ENCODE measurements at regions not wholly inside any gene's neighbourhood (a gene's known extent, or its start where the extent isn't known, plus 50 kb on each side); places are given as distances from the start of the nearest gene placed in this dataset.

GRCh38 chr16:86740906-86741799 is 162.8 kb downstream of the FOXL1 start (continued):
- TF ChIP-seq ZNF202 (tag by site-specific recombination; IDR thresholded peaks at IDR 0.05; ENCODE audit: borderline replicate concordance) (no peak), FEZF1 (tag by site-specific recombination; IDR thresholded peaks at IDR 0.05) (0 out of 2 replicates have a peak, but pooled peaks have one; percentile 18), ZSCAN5A (tag by site-specific recombination; IDR thresholded peaks at IDR 0.05) (no peak), ZNF311 (tag by site-specific recombination; IDR thresholded peaks at IDR 0.05; ENCODE audit: borderline replicate concordance) (no peak), ZNF157 (tag by site-specific recombination; IDR thresholded peaks at IDR 0.05) (no peak), ZBTB21 (tag by site-specific recombination; IDR thresholded peaks at IDR 0.05) (peak; percentile 61), ZNF133 (tag by site-specific recombination; IDR thresholded peaks at IDR 0.05) (no peak), ZBTB17 (tag by site-specific recombination; IDR thresholded peaks at IDR 0.05) (peak; percentile 92), KLF17 (tag by site-specific recombination; IDR thresholded peaks at IDR 0.05) (peak; percentile 74; the same call in 1 of the 2 replicates), ZNF266 (tag by site-specific recombination; IDR thresholded peaks at IDR 0.05; ENCODE audit: low read depth) (no peak), ZNF747 (tag by site-specific recombination; IDR thresholded peaks at IDR 0.05) (no peak), RBAK (tag by site-specific recombination; IDR thresholded peaks at IDR 0.05) (no peak), ZNF645 (tag by site-specific recombination; IDR thresholded peaks at IDR 0.05) (no peak), ZNF768 (tag by site-specific recombination; IDR thresholded peaks at IDR 0.05) (no peak), TRIM28 (IDR thresholded peaks at IDR 0.05; ENCODE audit: borderline replicate concordance, low read length) (no peak; the same call in 1 of the 2 replicates), SALL2 (tag by site-specific recombination; IDR thresholded peaks at IDR 0.05; ENCODE audit: borderline replicate concordance) (no peak), ZNF175 (tag by site-specific recombination; IDR thresholded peaks at IDR 0.05) (no peak), ZBTB8A (tag by site-specific recombination; IDR thresholded peaks at IDR 0.05) (no peak), ZNF707 (tag by site-specific recombination; IDR thresholded peaks at IDR 0.05) (no peak), GLIS1 (tag by site-specific recombination; IDR thresholded peaks at IDR 0.05) (peak; percentile 60), ZBTB20 (tag by site-specific recombination; IDR thresholded peaks at IDR 0.05) (no peak), ZBTB49 (tag by site-specific recombination; IDR thresholded peaks at IDR 0.05; ENCODE audit: low read depth) (no peak), ZNF600 (tag by site-specific recombination; IDR thresholded peaks at IDR 0.05) (0 out of 2 replicates have a peak, but pooled peaks have one; percentile 35)
- TF ChIP-seq, protein P1, sequence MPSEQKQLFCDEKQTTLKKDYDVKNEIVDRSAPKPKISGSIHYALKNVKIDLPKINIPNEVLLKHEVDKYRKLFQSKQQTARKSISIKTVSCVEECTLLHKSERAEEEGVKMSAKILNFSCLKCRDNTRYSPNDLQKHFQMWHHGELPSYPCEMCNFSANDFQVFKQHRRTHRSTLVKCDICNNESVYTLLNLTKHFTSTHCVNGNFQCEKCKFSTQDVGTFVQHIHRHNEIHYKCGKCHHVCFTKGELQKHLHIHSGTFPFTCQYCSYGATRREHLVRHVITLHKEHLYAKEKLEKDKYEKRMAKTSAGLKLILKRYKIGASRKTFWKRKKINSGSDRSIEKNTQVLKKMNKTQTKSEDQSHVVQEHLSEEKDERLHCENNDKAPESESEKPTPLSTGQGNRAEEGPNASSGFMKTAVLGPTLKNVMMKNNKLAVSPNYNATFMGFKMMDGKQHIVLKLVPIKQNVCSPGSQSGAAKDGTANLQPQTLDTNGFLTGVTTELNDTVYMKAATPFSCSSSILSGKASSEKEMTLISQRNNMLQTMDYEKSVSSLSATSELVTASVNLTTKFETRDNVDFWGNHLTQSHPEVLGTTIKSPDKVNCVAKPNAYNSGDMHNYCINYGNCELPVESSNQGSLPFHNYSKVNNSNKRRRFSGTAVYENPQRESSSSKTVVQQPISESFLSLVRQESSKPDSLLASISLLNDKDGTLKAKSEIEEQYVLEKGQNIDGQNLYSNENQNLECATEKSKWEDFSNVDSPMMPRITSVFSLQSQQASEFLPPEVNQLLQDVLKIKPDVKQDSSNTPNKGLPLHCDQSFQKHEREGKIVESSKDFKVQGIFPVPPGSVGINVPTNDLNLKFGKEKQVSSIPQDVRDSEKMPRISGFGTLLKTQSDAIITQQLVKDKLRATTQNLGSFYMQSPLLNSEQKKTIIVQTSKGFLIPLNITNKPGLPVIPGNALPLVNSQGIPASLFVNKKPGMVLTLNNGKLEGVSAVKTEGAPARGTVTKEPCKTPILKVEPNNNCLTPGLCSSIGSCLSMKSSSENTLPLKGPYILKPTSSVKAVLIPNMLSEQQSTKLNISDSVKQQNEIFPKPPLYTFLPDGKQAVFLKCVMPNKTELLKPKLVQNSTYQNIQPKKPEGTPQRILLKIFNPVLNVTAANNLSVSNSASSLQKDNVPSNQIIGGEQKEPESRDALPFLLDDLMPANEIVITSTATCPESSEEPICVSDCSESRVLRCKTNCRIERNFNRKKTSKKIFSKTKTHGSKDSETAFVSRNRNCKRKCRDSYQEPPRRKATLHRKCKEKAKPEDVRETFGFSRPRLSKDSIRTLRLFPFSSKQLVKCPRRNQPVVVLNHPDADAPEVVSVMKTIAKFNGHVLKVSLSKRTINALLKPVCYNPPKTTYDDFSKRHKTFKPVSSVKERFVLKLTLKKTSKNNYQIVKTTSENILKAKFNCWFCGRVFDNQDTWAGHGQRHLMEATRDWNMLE (tag by site-specific recombination; conservative IDR thresholded peaks at IDR 0.05; ENCODE audit: low read depth), result peak; percentile 81
- TF ChIP-seq, protein P2, sequence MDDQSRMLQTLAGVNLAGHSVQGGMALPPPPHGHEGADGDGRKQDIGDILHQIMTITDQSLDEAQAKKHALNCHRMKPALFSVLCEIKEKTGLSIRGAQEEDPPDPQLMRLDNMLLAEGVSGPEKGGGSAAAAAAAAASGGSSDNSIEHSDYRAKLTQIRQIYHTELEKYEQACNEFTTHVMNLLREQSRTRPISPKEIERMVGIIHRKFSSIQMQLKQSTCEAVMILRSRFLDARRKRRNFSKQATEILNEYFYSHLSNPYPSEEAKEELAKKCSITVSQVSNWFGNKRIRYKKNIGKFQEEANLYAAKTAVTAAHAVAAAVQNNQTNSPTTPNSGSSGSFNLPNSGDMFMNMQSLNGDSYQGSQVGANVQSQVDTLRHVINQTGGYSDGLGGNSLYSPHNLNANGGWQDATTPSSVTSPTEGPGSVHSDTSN (CRISPR knock-in tag; IDR thresholded peaks at IDR 0.05), result peak; percentile 44; the same call in 1 of the 2 replicates
